ENCODE measurements at regions not wholly inside any gene's neighbourhood (a gene's known extent, or its start where the extent isn't known, plus 50 kb on each side); places are given as distances from the start of the nearest gene placed in this dataset.

- H3K27me3 ChIP-seq (ENCODE audit: insufficient read depth, low read depth, low read length): no peaks in the 10 kb centered on the region
- no peak overlapping the region for H3K4me2 ChIP-seq (ENCODE audit: low read length)
- H3K79me2 ChIP-seq (replicated peaks; ENCODE audit: insufficient read depth, low read length): no peaks in the 10 kb centered on the region
- H2AFZ ChIP-seq (ENCODE audit: low read depth, low read length): no peak overlapping the region
- no peaks in the 10 kb centered on the region for H3K36me3 ChIP-seq (ENCODE audit: insufficient read depth, low read length)
- no peaks in the 10 kb centered on the region for H3F3A ChIP-seq (ENCODE audit: insufficient read depth, low read length, poor library complexity, severe bottlenecking)
- no peak overlapping the region for H3K9ac ChIP-seq (ENCODE audit: low read length)
- H3K9me2 ChIP-seq (ENCODE audit: insufficient read depth, low read length): no peaks in the 10 kb centered on the region
- no peaks in the 10 kb centered on the region for H4K20me1 ChIP-seq (ENCODE audit: insufficient read depth)
- H3K9me3 ChIP-seq (ENCODE audit: low read length): no peaks in the 10 kb centered on the region
- H3K27ac ChIP-seq (ENCODE audit: low read length): no peak overlapping the region
- no peak for TF ChIP-seq TAF1 (IDR thresholded peaks at IDR 0.05; ENCODE audit: low read depth)
- TF ChIP-seq SMC3 (conservative IDR thresholded peaks at IDR 0.05; ENCODE audit: poor library complexity): no peak
- no peak for TF ChIP-seq CTCF (IDR thresholded peaks at IDR 0.05; ENCODE audit: poor library complexity, severe bottlenecking)
- no peak for TF ChIP-seq EP300 (conservative IDR thresholded peaks at IDR 0.05; ENCODE audit: poor library complexity, severe bottlenecking)
- no peak for TF ChIP-seq MXI1 (conservative IDR thresholded peaks at IDR 0.05; ENCODE audit: poor library complexity, severe bottlenecking)
- no peak for TF ChIP-seq POLR2AphosphoS5 (IDR thresholded peaks at IDR 0.05)
- no peak for TF ChIP-seq EZH2 (IDR thresholded peaks at IDR 0.05; ENCODE audit: borderline replicate concordance, insufficient read depth, low read length, poor library complexity, severe bottlenecking)
- TF ChIP-seq REST (IDR thresholded peaks at IDR 0.05; ENCODE audit: borderline replicate concordance): no peak
- TF ChIP-seq RAD21 (conservative IDR thresholded peaks at IDR 0.05): no peak
- H3K4me3 ChIP-seq (ENCODE audit: low read length): no peak overlapping the region
Measured at GRCh38 chr9:126239515-126239914, 87.1 kb upstream of the MVB12B start.

GRCh38 chr9:126240835-126241234, 85.8 kb upstream of the MVB12B start:
- TF ChIP-seq MXI1 (conservative IDR thresholded peaks at IDR 0.05; ENCODE audit: poor library complexity, severe bottlenecking): no peak
- TF ChIP-seq EP300 (conservative IDR thresholded peaks at IDR 0.05; ENCODE audit: poor library complexity, severe bottlenecking): no peak
- no peak for TF ChIP-seq TAF1 (IDR thresholded peaks at IDR 0.05; ENCODE audit: low read depth)
- no peak for TF ChIP-seq RAD21 (conservative IDR thresholded peaks at IDR 0.05)
- no peak for TF ChIP-seq SMC3 (conservative IDR thresholded peaks at IDR 0.05; ENCODE audit: poor library complexity)
- TF ChIP-seq REST (IDR thresholded peaks at IDR 0.05; ENCODE audit: borderline replicate concordance): no peak
- no peak for TF ChIP-seq CTCF (IDR thresholded peaks at IDR 0.05; ENCODE audit: poor library complexity, severe bottlenecking)
- no peak for TF ChIP-seq POLR2AphosphoS5 (IDR thresholded peaks at IDR 0.05)
- TF ChIP-seq EZH2 (IDR thresholded peaks at IDR 0.05; ENCODE audit: borderline replicate concordance, insufficient read depth, low read length, poor library complexity, severe bottlenecking): no peak
- Histone ChIP-seq H3K4me2 (ENCODE audit: low read length) (no peak overlapping the region), H3K79me2 (replicated peaks; ENCODE audit: insufficient read depth, low read length) (no peaks in the 10 kb centered on the region), H4K20me1 (ENCODE audit: insufficient read depth) (no peaks in the 10 kb centered on the region), H3F3A (ENCODE audit: insufficient read depth, low read length, poor library complexity, severe bottlenecking) (no peaks in the 10 kb centered on the region), H3K4me3 (ENCODE audit: low read length) (no peak overlapping the region), H3K27ac (ENCODE audit: low read length) (no peak overlapping the region), H3K27me3 (ENCODE audit: insufficient read depth, low read depth, low read length) (no peaks in the 10 kb centered on the region), H3K9me3 (ENCODE audit: low read length) (no peaks in the 10 kb centered on the region), H3K9me2 (ENCODE audit: insufficient read depth, low read length) (no peaks in the 10 kb centered on the region), H2AFZ (ENCODE audit: low read depth, low read length) (no peak overlapping the region), H3K9ac (ENCODE audit: low read length) (no peak overlapping the region), H3K36me3 (ENCODE audit: insufficient read depth, low read length) (no peaks in the 10 kb centered on the region)
